WERI-Rb-1 (cell line): ENCODE measurements at regions not wholly inside any gene's neighbourhood (a gene's known extent, or its start where the extent isn't known, plus 50 kb on each side); places are given as distances from the start of the nearest gene placed in this dataset.

ENCODE experiments used
- DNase-seq: peaks from one replicate; pipeline ENCODE4 v3.0.0-alpha.2; 2020
- H3K27ac ChIP-seq: fragments of 250-450 bp; sonication (Bioruptor Pico); 2 replicates; pipeline ENCODE4 v1.5.1; 2020; ENCODE audit warnings: mild to moderate bottlenecking, moderate library complexity
- H3K27me3 ChIP-seq: fragments of 250-450 bp; sonication (Bioruptor Pico); 2 replicates; pipeline ENCODE4 v1.5.1; 2021; ENCODE audit warnings: mild to moderate bottlenecking, low read depth, moderate library complexity; ENCODE audit not compliant: insufficient read depth, severe bottlenecking
- H3K36me3 ChIP-seq: fragments of 250-450 bp; sonication (Bioruptor Pico); 2 replicates; pipeline ENCODE4 v1.5.1; 2020; ENCODE audit warnings: mild to moderate bottlenecking, moderate library complexity
- H3K4me3 ChIP-seq: 2 replicates; pipeline ENCODE4 v1.5.1; 2011; ENCODE audit warnings: low read depth, mild to moderate bottlenecking, control low read depth, low read length
- H3K9me3 ChIP-seq: fragments of 250-450 bp; sonication (Bioruptor Pico); 2 replicates; pipeline ENCODE4 v1.5.1; 2021; ENCODE audit warnings: mild to moderate bottlenecking, moderate library complexity; ENCODE audit not compliant: severe bottlenecking
- TF ChIP-seq, protein P1 (sequence below): IDR thresholded peaks from 2 replicates; pipeline ENCODE4 v1.5.1; 2011; ENCODE audit warnings: low read depth, mild to moderate bottlenecking, control low read depth, inconsistent platforms, low read length

DNA sequence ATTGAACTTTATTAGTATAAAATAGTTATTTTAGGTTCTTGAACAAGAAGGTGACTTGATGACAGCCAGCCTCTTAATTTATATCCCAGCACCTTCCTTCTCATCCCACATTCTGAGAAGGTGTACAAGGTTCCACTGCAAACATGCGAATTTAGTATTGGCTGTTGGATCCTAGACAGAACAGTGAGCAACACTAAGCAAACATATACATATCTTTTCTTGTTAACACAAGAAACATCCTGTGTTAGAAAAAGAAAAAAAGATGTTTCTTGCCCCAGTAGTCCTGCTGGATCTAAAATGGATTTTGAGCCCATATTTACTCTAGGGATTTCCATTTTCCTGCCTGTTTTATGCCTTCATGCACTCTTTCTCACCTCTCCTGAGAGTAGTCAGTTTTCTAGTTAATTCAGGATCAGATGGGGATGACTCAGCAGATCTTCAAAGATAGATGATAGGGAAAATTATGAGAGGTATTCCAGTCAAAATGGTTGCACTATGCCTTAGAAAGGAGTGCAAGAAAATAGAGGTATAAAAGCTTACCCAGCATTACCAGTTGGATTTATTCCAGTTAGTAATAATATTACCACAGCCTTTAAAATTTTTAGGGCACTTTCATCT is 336.5 kb downstream of the MEIS1 start:
- Histone ChIP-seq H3K4me3 (no peak overlapping the region), H3K36me3 (no peaks in the 10 kb centered on the region), H3K9me3 (no peaks in the 10 kb centered on the region), H3K27me3 (peaks cover 6% of the 10 kb centered on the region), H3K27ac (no peak overlapping the region)
- DNase-seq, result no peak
- TF ChIP-seq, protein P1, sequence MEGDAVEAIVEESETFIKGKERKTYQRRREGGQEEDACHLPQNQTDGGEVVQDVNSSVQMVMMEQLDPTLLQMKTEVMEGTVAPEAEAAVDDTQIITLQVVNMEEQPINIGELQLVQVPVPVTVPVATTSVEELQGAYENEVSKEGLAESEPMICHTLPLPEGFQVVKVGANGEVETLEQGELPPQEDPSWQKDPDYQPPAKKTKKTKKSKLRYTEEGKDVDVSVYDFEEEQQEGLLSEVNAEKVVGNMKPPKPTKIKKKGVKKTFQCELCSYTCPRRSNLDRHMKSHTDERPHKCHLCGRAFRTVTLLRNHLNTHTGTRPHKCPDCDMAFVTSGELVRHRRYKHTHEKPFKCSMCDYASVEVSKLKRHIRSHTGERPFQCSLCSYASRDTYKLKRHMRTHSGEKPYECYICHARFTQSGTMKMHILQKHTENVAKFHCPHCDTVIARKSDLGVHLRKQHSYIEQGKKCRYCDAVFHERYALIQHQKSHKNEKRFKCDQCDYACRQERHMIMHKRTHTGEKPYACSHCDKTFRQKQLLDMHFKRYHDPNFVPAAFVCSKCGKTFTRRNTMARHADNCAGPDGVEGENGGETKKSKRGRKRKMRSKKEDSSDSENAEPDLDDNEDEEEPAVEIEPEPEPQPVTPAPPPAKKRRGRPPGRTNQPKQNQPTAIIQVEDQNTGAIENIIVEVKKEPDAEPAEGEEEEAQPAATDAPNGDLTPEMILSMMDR, result no peak

GRCh38 chr2:66772618-66773017 is 337.7 kb downstream of the MEIS1 start:
- TF ChIP-seq, protein P1, result 0 out of 2 replicates have a peak, but pooled peaks have one; percentile 5
- DNase-seq, result no peak
- Histone ChIP-seq H3K4me3 (no peak overlapping the region), H3K27me3 (peaks cover 6% of the 10 kb centered on the region), H3K9me3 (no peaks in the 10 kb centered on the region), H3K36me3 (no peaks in the 10 kb centered on the region), H3K27ac (no peak overlapping the region)

- TF ChIP-seq, protein P1, result no peak
- no peak overlapping the region for H3K4me3 ChIP-seq
- DNase-seq, result no peak
- H3K27ac ChIP-seq, result no peak overlapping the region
- H3K9me3 ChIP-seq, result no peaks in the 10 kb centered on the region
- H3K27me3 ChIP-seq, result peaks cover 19% of the 10 kb centered on the region
- H3K36me3 ChIP-seq, result no peaks in the 10 kb centered on the region
Observed at GRCh38 chr2:66775730-66776422, 341.0 kb downstream of the MEIS1 start.

DNA sequence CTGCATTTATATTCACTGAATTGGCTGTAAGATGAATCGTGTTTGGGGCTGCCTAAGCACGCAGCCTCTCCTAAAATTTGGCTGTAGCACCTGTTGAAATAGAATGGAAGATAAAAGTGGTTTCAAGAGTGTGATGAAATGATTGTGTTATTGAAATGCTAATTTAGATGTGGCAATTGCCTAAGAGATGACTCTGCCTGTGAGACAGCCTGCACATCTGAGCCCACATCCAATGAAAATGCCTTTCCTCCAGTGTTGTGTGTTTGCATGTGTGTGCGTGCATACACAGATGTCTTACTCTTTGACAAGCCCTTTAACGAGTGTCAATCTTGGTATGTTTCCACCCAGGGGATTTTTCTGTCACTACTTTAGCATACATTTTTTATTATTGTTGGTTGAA is 346.9 kb downstream of the MEIS1 start:
- Histone ChIP-seq H3K36me3 (no peaks in the 10 kb centered on the region), H3K9me3 (no peaks in the 10 kb centered on the region), H3K27ac (no peak overlapping the region), H3K27me3 (peaks cover 42% of the 10 kb centered on the region), H3K4me3 (no peak overlapping the region)
- TF ChIP-seq, protein P1, result no peak
- DNase-seq, result no peak

DNA sequence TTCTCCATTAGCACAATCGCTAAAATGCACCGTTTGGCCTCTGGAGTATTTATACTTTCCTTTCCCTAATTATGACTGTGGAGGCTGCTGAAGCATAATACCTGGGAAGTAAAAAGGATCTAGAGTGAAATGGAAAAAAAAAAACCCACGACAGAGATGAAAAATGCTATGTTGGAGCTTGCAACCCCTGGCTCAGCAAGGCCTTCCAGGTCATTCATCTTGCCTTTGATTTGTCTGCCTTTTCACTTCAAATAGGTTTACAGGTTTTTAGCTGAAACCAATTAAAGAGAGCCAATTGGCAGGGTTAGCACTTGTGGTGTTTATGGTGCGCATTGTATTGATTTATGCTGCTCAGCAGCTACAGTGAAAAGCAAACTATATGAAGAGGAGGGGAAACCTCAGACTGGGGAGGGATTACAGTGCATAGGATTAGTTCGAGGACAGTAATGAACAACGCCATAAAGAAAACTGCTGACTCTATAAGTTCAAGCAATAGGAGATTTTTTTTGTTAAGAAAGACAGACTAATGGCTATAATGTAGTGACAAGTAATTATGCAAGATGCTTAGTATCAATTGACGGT is 347.9 kb downstream of the MEIS1 start:
- Histone ChIP-seq H3K27me3 (peaks cover 53% of the 10 kb centered on the region), H3K36me3 (no peaks in the 10 kb centered on the region), H3K27ac (no peak overlapping the region), H3K4me3 (no peak overlapping the region), H3K9me3 (no peaks in the 10 kb centered on the region)
- TF ChIP-seq, protein P1, result no peak
- DNase-seq, result no peak
